ENCODE measurements at regions not wholly inside any gene's neighbourhood (a gene's known extent, or its start where the extent isn't known, plus 50 kb on each side); places are given as distances from the start of the nearest gene placed in this dataset.
"Not testable (repeated sequence)": the region's sequence is repeated elsewhere in the genome, so short reads cannot be mapped to it uniquely, and the experiment has no call there.

GRCh38 chrX:66902081-66902480 lies 263.2 kb upstream of the EDA2R start:
- DNase-seq: no peak

DNA sequence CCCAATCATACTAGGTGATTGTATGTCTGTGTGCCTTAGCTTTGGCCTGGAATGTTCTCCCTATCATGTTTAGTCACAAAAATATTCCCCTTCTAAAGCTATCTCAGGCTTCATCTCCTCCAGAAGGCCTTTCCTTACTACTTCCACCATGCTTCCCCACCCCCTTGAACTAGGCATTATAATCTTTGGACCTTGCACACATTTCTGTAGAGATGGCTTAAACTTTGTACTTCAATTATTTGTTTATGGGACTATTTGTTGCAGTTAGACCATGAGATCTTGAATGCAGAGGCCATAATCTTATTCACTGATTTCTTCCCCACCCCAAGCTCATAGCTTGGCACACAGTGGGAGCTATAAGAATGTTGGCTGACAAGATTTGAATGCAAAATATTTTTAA lies 262.0 kb upstream of the EDA2R start:
- no peak for DNase-seq

DNA sequence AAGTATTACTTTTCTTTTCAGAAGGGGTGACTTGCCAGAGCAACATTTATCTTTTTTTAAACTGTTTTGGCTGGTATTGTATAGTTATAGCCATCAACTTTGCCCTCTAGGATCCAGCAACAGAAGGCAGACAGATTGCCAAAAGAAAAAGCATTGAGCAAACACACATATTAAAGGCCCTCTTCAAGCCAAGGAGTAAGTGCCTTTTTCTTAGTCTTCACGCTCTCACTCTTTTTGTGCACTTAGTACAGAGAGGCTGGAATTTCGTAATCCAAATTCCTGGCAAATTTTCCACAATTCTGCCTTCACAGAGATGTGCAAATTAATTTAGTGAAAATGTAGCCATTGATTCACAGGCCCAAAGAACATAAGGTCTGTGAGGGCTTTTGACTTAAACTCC lies 253.1 kb upstream of the EDA2R start:
- no peak for DNase-seq

GRCh38 chrX:66889418-66889817 lies 250.5 kb upstream of the EDA2R start:
- no peak for DNase-seq

DNA sequence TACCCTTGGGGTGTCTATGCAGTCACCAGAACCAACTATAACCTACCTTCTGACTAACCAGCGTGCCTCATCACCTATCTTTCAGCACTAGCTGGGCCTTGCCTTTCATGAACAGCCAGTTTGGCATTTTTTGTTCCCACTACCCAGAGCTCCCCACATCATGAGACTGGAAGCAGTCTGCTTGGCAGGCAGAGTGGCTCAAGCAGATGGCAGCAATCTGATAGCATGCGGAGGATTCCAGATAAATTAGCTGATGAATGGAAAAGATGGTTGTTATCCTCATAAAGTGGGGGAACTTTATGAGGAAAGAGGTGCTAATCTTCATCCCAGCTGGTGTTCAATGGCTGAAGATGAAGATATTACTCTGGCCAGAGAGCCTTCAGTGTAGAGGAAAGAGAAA lies 243.2 kb upstream of the EDA2R start:
- DNase-seq: no peak

- no peak for DNase-seq
Measured at GRCh38 chrX:66876776-66877175, 237.9 kb upstream of the EDA2R start.

DNA sequence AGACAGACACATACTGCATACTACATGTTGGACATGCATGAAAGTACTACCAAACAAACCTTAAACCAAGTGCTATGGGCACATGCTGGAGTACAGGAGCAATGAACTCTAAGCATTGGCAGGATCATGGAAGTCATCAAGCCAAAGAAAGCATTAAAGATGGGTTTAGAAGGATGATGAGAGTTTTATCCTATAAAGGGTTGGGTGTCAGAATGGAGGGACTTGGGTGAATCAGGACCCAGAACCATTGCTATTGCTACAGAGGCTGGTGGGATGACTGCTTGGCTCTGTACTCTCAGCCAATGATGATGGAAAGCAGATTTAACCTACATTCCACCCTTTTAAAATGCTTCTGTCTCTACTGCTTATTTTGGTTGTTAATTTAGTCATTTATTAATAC lies 233.9 kb upstream of the EDA2R start:
- no peak for DNase-seq

DNA sequence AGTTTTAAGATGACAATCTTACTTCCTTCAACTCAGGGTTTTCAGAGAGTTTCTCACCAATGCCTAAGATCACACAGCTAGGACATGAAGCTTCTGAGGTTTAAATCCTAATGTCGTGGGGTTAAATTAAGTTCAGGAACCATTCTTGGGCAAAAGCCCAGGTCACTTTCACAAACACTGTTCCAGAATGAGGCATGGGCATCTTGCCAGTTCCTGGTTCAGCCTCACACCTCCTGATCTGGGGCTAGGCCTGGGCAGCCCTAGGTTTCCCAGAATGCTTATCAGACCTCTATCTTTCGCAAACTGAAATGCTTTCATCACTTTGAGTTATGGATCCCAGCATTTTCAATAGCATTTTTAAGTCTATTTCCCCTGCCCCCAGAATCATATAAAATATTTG lies 224.8 kb upstream of the EDA2R start:
- no peak for DNase-seq

DNA sequence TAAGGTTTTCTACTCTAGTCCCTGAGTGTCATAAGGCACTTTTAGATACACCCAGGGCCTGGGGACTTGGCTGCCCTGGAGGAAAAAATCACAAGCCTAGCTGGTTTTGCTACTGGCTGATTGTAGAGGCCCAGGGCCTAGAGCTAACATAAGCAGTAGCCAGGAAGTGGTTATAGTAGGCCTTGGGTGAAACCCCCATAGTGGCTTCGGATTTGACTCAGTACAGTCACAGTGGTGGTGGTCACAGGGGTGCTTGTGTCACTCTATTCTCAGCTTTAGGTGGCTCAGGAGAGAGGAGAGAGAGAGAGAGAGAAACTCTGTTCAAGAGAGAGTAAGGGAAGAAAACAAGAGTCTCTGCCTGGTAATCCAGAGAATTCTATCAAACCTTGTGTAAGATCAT lies 194.5 kb upstream of the EDA2R start:
- DNase-seq: no peak

GRCh38 chrX:66815227-66815626 lies 176.3 kb upstream of the EDA2R start:
- DNase-seq: no peak

DNA sequence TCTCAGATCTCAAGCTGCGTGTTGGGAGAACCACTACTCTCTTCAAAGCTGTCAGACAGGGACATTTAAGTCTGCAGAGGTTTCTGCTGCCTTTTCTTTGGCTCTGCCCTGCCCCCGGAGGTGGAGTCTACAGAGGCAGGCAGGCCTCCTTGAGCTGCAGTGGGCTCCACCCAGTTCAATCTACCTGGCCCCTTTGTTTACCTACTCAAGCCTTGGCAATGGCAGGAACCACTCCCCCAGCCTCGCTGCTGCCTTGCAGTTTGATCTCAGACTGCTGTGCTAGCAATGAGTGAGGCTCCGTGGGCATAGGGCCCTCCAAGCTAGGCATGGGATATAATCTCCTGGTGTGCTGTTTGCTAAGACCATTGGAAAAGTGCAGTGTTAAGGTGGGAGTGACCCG lies 155.6 kb upstream of the EDA2R start:
- DNase-seq: not testable (repeated sequence)

DNA sequence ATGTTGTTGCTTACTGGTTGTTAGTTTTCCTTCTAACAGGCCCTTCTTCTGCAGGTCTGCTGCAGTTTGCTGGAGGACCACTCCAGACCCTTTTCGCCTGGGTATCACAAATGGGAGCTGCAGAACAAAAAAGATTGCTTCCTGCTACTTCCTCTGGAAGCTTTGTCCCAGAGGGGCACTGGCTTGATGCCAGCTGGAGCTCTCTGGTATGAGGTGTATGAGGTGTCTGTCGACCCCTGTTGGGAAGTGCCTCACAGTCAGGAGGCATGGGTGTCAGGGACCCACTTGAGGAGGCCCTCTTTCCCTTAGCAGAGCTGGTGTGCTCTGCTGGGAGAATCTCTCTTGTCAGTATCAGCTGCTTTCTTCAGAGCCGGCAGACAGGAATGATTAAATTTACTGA lies 127.4 kb upstream of the EDA2R start:
- DNase-seq: no peak

DNA sequence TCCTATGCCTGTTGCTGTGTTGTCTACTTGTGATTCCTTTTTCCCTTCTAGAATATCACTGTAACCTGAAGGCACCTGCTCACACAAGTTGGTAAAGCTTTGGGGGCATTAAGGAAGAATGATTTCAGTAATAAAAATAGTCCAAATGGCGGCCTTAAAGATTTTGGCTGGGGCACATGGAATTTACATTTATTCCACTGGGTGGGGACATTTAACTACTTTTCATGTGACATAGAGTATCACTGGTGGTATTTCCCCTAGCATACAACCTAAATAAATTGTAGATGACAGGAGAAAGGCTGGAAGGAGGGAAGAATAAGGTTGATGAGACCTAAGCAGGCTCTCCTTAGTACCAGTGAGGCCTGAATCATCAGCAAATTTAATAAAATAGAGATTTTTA lies 121.8 kb upstream of the EDA2R start:
- DNase-seq: no peak

- DNase-seq: no peak
Measured at GRCh38 chrX:66756717-66757116, 117.8 kb upstream of the EDA2R start.

DNA sequence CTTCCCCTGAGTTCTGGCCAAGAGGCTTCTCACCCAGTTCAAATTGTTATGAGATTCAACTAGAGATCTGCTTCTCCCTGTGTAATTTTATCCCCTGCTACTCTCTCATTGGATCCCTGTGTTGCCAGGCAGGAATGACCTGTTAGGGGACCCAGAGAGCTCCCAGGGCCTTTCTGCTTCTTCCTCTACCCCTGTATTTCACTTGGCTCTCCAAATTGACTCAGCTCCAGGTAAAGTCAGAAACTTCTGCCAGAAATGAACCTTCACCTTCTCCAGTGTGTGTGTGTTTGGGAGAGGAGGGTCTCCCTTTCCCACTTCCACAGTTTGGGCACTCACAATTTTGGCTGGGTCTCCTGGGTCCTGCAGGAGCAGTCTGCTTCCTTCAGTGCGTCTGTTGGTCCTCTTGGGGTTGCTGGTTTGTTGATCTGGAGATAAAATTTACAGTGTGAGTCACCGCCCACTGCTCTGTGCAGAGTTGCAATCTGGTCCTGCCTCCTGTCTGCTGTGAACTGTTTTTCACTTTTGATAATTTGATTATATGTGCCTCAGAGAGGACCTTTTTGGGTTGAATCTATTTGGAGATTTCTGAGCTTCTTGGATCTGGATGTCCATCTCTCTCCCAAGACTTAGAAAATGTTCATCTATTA lies 112.4 kb upstream of the EDA2R start:
- no peak for DNase-seq

GRCh38 chrX:66744519-66744918 lies 105.6 kb upstream of the EDA2R start:
- DNase-seq: not testable (repeated sequence)

- peak; percentile 2 for DNase-seq
Measured at GRCh38 chrX:66731398-66731797, 92.5 kb upstream of the EDA2R start.

GRCh38 chrX:66728818-66729271 lies 90.0 kb upstream of the EDA2R start:
- DNase-seq: no peak

DNA sequence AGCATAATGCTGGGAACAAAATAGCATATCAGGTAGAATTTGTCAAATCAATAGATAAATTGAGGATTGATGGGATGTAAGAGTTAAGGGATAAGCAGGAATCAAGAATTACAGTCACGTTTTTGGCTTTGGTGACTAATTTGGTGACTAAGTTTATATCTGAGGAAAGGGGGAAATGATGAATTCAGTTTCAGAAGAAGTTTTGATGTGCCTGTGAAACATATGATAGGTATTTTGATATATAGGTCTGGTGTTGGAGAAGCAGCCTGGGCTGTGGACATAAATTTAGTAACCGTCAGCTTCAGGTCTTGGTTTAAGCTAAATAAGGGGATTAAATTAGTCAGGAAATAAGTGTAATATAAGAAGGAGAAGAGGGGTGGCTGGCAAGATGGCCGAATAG lies 79.0 kb upstream of the EDA2R start:
- no peak for DNase-seq

GRCh38 chrX:66698273-66699204 lies 59.7 kb upstream of the EDA2R start:
- DNase-seq: no peak

- DNase-seq: not testable (repeated sequence)
Measured at GRCh38 chrX:66692512-66692911, 53.6 kb upstream of the EDA2R start.

Data from NCI-H446 treated with DMSO at 0.1 percent for 48 hours (cell line).